Adrenal gland (tissue), 5 donors: ENCODE measurements at regions not wholly inside any gene's neighbourhood (a gene's known extent, or its start where the extent isn't known, plus 50 kb on each side); places are given as distances from the start of the nearest gene placed in this dataset.

ENCODE experiments used
- CTCF ChIP-seq, 6 experiments: fragments of 450-650 bp in 4 of 6; fragments of 200-600 bp in 2 of 6; sonication (generic) in 1 of 6; IDR thresholded peaks; 1 replicate in 5 of 6; 2 replicates in 1 of 6; pipeline versions ENCODE4 v1.5.1 to v1.8.0; 2016 to 2021; ENCODE audit warnings: antibody characterized with exemption in 6 of 6, mild to moderate bottlenecking in 2 of 6, moderate library complexity in 1 of 6
- POLR2A ChIP-seq, 2 donors: fragments of 450-650 bp; IDR thresholded peaks; one replicate each; pipeline ENCODE4 v1.6.1; 2017; ENCODE audit warnings: antibody characterized with exemption in 2 of 2, mild to moderate bottlenecking in 2 of 2, moderate library complexity in 1 of 2
- donor health status: DM: no; HTN: no; CAD: no.

GRCh38 chr12:92079054-92079385, 66.6 kb downstream of the BTG1 start:
- TF ChIP-seq CTCF (IDR thresholded peaks at IDR 0.05) (no peak), POLR2A (IDR thresholded peaks at IDR 0.05) (no peak)
